ENCODE measurements at regions not wholly inside any gene's neighbourhood (a gene's known extent, or its start where the extent isn't known, plus 50 kb on each side); places are given as distances from the start of the nearest gene placed in this dataset.

DNA sequence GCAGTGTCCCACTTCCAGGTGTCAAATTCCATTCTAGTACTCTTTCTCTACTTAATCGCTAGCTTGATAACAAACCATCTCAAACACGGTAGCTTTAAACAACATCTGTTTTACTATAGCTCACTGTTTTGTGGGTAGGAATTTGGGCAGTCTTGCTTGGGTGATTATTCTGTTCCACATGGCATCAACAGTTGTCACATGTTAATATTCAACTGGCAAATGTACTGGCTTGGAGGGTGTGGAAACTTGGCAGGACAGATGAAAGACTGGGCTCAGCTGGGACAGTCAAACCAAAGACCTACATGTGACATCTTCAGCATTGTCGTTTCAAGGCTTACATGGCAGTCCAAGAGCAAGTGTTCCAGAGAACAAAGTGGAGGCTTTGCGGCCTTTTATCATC lies 241.8 kb downstream of the PTH2R start:
- H2AFZ ChIP-seq (ENCODE audit: low read depth) = no peak overlapping the region
- ChIA-PET CTCF (no interaction called here), POLR2A (no interaction called here)
- DNase-seq = no peak
- H3K4me2 ChIP-seq = no peak overlapping the region
- no peaks in the 10 kb centered on the region for H3K9me2 ChIP-seq
- H3K9me3 ChIP-seq = no peaks in the 10 kb centered on the region
- H3K27me3 ChIP-seq (ENCODE audit: insufficient read depth) = no peaks in the 10 kb centered on the region
- 43% methylated on average over 4 of the region's 4 CpGs for WGBS (ENCODE audit: low lambda C conversion rate)
- H3K4me3 ChIP-seq (ENCODE audit: low read depth in 2 of 2, low read length in 1 of 2) = no peak overlapping the region
- no peaks in the 10 kb centered on the region for H3F3A ChIP-seq (replicated peaks; ENCODE audit: insufficient read depth)
- TF ChIP-seq ZBTB33 (IDR thresholded peaks at IDR 0.05; ENCODE audit: borderline replicate concordance, low read depth) (no peak), TAF1 (IDR thresholded peaks at IDR 0.05; ENCODE audit: borderline replicate concordance, low read depth, low read length) (no peak), GATA2 (CRISPR knock-in tag; IDR thresholded peaks at IDR 0.05) (no peak), JUND (IDR thresholded peaks at IDR 0.05) (no peak), GABPA (IDR thresholded peaks at IDR 0.05; ENCODE audit: low read depth) (no peak), EZH2phosphoT487 (IDR thresholded peaks at IDR 0.05; ENCODE audit: borderline replicate concordance, low read depth) (no peak), USF2 (IDR thresholded peaks at IDR 0.05; ENCODE audit: borderline replicate concordance, low read depth, low read length) (no peak), MAX (IDR thresholded peaks at IDR 0.05; ENCODE audit: low read depth) (no peak), NFIC (IDR thresholded peaks at IDR 0.05; ENCODE audit: borderline replicate concordance) (no peak), RXRA (IDR thresholded peaks at IDR 0.05; ENCODE audit: borderline replicate concordance, low read depth) (no peak), SMC3 (IDR thresholded peaks at IDR 0.05; ENCODE audit: low read depth, low read length) (no peak), NRF1 (IDR thresholded peaks at IDR 0.05; ENCODE audit: low read depth, low read length) (no peak), CHD2 (IDR thresholded peaks at IDR 0.05; ENCODE audit: low read length, partially characterized antibody) (no peak), RAD21 (IDR thresholded peaks at IDR 0.05; ENCODE audit: low read length) (no peak), IRF3 (IDR thresholded peaks at IDR 0.05; ENCODE audit: low read depth, low read length) (no peak), TEAD4 (IDR thresholded peaks at IDR 0.05; ENCODE audit: borderline replicate concordance, insufficient read depth) (no peak), YY1 (IDR thresholded peaks at IDR 0.05; ENCODE audit: low read depth) (no peak), CTCF (IDR thresholded peaks at IDR 0.05) (no peak)
- TF ChIP-seq, protein P1, sequence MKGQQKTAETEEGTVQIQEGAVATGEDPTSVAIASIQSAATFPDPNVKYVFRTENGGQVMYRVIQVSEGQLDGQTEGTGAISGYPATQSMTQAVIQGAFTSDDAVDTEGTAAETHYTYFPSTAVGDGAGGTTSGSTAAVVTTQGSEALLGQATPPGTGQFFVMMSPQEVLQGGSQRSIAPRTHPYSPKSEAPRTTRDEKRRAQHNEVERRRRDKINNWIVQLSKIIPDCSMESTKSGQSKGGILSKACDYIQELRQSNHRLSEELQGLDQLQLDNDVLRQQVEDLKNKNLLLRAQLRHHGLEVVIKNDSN (IDR thresholded peaks at IDR 0.05; ENCODE audit: borderline replicate concordance, low read depth) = no peak
- H3K9ac ChIP-seq = no peak overlapping the region
- no peaks in the 10 kb centered on the region for H3K79me2 ChIP-seq (ENCODE audit: insufficient read depth)
- H3K36me3 ChIP-seq (replicated peaks in 1 of 2; ENCODE audit: control insufficient read depth in 1 of 2, insufficient read depth in 2 of 2, low read length in 1 of 2) = no peaks in the 10 kb centered on the region
- H4K20me1 ChIP-seq (ENCODE audit: insufficient read depth) = no peaks in the 10 kb centered on the region
- no peaks in the 10 kb centered on the region for H3K4me1 ChIP-seq (ENCODE audit: control insufficient read depth in 1 of 2, insufficient read depth in 2 of 2, low read depth in 1 of 2, low read length in 1 of 2)
- no peak overlapping the region for H3K27ac ChIP-seq (ENCODE audit: low read depth in 2 of 2, low read length in 1 of 2)

Measured in SK-N-SH (cell line).